ENCODE measurements at regions not wholly inside any gene's neighbourhood (a gene's known extent, or its start where the extent isn't known, plus 50 kb on each side); places are given as distances from the start of the nearest gene placed in this dataset.
"Not testable (repeated sequence)": the region's sequence is repeated elsewhere in the genome, so short reads cannot be mapped to it uniquely, and the experiment has no call there.

DNA sequence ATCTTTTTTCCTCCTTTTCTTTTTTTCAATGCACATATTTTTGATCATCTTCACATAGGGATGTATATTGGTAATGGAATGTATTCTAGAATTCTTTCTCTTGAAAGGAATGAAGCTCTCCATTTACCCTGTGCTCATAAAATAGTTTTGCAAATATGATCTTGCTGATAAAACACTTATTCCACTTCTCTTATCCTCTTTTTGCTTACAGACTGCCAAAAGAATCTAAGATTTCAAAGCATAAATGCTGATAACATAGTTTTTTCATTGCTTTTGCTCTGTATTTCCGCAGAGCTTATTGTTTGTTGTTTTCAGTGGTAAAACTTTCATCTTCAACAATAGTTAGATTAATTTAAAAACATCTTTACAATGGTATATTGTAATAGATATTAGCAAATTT, 350.5 kb downstream of the PAX1 start:
- no peak for DNase-seq

DNA sequence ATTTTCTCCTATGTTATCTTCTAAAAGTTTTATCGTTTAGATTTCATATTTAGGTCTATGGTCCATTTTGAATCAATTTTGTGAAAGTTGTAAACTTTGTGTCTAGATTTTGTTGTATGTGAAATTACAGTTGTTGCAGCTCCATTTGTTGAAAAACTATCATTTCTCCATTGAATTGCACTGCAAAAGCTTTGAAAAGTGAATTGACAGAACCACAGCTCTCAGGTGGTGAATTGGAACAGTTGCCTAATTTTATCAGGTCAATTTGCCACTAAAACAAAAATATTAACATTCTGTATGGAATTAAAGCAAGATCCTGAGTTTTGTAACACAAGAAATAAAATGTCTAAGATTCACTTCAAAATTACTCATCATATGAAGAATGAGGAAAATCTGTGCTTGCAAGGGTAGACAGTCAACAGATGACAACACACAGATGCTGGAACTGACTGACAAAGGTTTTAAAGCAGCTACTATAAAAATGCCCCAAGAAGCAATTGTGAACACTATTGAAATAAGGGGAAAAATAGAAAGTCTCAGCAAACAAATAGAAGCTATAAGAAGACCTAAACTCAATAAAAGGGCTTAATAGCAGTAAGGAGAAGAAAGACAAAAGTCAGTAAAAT, 346.7 kb downstream of the PAX1 start:
- DNase-seq, result no peak

DNA sequence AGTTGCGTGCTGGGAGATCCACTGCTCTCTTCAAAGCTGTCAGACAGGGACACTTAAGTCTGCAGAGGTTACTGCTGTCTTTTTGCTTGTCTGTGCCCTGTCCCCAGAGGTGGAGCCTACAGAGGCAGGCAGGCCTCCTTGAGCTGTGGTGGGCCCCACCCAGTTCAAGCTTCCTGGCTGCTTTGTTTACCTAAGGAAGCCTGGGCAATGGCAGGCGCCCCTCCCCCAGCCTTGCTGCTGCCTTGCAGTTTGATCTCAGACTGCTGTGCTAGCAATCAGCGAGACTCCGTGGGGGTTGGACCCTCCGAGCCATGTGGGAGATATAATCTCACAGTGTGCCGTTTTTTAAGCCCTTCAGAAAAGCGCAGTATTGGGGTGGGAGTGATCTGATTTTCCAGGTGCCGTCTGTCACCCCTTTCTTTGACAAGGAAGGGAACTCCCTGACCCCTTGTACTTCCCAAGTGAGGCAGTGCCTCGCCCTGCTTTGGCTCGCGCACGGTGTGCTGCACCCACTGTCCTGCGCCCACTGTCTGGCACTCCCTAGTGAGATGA, 340.6 kb downstream of the PAX1 start:
- DNase-seq, result not testable (repeated sequence)

DNA sequence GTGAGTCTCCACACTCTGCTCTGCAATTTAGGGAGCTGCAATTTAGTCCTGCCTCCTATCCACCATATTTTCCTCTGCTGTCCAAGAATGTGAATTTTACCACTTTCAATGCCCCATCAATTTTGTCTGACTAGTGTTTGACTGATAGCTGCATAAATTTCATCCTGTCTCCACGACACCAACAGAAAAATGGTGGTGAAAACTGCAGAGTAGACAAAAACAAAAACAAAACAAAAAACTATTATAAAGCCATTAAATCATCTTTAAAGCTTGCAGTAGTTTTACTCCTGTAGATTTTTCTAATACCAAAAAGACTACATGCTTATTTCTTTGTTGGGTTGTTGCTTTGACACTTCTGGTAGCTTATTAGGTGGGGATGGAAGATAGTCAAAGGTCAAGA, 322.0 kb downstream of the PAX1 start:
- DNase-seq, result no peak

DNA sequence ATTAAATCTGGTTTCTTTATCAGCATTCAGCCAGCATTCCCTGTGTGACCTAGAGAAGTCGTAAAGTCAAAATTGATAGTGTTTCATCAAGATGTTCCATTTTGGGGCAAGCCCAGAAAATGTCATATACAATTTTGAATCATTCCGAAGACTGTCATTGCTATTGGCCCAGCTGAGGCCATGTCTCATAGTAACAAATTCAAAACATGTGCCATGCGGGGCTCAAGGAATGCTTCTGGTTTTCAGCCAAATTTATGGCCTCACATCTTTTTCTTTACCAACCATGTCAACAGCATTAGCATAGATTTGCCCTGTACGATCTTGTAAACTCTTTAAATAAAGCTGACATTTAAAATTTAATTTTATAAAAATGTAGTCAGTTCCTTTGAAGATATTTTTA, 314.7 kb downstream of the PAX1 start:
- no peak for DNase-seq

DNA sequence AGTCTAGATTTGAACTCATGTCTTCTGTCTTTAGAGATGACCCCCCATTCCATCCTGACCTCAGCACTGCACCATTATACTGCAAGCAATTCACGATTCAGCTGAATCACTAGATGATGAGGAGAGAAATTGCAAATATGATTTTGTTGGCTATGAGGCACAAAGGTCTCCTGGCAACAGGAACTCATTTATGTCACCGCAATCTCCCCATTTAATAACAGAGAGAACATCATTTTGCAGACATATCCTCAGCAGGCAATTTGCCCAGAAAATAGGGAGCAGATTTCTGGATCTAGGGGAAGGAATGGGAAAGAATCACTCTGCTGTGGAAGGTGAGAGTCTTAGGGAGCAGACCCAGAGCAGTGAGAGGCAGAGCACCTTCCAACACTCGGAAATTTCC, 303.0 kb downstream of the PAX1 start:
- DNase-seq, result no peak

DNA sequence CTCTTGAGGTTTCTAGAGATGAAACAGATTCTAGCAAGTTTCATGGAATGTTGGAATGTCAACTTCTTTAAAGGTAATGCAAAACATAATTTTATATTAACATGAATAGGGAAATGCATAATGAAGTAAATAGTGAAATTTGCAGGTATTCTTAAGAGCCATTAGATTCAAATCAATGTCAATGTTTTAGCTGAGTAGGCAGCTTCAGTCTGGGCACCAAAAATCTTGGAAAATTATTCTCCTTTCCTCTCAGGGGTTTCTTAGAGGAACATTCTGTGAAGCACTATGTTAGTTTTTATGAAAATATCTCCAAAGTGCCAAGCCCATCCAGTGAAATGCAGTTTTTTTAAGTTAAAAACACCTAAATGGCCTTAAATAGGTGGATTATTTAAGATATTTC, 300.8 kb downstream of the PAX1 start:
- no peak for DNase-seq

DNA sequence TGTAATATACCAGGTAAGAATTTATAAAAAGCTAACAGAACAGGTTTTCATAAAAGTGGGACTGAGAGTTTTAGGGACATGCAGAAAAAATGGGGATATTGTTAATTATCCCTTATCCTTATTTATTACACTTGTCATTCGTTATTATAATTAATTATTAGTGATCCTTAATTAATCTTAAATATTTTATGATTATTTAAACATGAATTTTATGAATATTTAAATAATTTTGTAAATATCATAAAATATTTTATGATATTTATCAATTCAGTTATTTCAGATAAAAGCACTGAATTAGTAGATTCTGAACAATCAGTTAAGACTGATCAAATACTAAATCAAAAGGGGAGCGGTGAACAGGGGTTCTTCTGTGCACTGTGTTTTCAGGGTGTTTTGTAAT, 300.1 kb downstream of the PAX1 start:
- no peak for DNase-seq

DNA sequence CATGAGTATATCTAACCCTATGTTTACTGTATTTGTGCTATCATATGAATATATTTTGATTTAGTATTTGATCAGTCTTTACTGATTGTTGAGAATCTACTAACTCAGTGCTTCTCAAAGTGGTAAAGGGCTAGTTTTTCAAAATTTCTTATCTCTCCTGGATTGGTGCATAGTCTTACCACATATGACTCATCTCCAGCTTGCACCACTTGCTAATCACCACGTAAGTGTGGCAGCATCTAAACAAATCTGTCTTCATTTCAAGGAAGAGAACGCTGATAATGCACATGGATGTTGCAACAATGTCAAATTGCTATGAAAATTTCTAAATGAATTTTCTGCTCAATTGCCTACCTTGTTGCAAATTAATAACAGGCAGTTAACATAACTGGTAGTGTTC, 299.5 kb downstream of the PAX1 start:
- no peak for DNase-seq

DNA sequence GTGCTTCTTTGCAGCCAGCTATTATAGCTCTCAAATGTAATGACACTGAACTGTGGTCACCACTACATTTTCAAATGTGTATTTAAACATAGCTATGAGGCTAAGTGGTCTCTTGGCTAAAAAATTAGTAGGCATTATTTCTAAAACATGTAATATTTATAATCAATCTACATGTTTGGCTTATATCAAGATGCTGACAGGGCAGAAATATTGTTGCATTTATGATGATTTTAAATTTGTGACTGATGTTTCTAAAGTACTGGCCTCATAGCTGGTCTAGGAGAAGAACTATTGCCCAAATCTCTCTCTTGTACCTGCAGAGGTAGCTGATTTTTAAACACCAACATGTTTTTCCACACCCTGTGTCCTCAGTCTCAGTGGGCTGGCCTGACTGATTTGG, 298.2 kb downstream of the PAX1 start:
- no peak for DNase-seq

DNA sequence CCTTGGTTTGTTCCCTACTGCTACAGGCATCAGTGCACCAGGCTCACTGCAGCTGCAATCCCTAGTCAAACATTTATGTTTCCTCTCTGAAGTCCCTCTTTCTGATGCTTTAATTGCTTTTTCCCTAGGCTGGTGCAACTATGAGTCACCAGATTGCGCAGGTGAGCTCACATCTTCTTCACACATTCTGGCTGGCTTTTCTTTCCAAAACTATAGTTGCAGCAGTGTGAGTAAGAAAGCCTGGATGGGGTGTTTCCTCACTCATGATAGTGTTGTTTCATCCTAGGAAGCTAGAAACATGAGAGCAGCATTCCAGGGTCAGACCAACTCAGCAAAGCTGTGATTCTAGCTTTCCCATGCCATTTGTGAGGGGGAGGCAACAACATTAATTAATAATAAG, 296.4 kb downstream of the PAX1 start:
- no peak for DNase-seq

DNA sequence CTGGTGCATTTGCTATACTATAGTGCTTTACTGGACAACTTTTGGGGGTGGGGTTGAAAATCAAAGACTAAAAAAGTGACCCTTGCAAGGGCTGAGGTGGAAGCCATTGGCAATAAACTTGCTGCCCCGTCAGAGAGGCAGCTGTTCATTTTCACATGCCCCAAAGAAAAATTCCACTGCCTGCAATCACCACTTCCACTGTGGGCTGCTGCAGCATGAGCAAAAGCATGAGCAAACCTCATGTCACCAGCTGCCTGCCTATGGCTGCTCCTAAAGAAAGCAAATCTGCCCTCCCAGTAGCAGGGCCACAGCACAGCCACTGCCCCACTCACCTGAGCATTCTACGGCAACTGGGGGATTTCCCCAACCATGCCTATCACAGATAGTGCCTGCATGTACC, 290.0 kb downstream of the PAX1 start:
- no peak for DNase-seq

DNA sequence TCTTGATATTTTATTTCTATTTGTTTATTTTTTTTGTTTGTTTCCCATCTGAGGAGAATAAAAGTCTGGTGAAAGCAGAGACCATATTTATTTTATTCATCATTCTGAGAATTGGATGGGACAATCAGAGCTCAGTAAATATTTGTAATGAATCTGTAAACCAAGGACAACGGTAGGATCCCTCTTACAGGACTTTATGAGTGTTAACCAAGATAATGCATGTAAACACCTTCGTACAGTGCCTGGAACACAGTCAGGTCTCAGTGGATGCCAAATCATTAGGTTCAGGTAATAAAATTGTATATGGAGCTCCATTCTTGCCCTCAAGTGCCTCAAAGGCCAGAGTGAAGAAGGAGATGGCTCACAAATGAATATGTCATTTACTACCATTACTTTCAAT, 288.7 kb downstream of the PAX1 start:
- DNase-seq, result no peak

DNA sequence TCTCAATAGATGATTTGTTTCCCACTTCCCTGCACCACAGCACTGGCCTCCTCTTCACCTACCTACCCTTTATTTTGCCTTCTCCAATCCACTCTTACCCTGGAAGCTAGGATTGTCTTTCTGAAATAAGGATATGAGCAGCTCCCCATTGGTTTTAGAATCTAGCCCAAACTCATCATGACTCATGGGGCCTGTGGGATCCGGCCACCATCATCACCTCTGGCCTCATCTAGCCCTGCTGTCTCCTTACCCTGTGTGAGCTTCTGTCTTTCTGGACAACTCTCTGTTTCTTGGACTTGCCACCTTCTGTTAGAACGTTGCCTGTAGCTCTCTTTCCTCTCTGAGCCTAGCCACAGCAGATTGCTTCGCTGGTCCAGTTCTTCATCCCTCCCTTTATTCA, 277.1 kb downstream of the PAX1 start:
- DNase-seq, result no peak

DNA sequence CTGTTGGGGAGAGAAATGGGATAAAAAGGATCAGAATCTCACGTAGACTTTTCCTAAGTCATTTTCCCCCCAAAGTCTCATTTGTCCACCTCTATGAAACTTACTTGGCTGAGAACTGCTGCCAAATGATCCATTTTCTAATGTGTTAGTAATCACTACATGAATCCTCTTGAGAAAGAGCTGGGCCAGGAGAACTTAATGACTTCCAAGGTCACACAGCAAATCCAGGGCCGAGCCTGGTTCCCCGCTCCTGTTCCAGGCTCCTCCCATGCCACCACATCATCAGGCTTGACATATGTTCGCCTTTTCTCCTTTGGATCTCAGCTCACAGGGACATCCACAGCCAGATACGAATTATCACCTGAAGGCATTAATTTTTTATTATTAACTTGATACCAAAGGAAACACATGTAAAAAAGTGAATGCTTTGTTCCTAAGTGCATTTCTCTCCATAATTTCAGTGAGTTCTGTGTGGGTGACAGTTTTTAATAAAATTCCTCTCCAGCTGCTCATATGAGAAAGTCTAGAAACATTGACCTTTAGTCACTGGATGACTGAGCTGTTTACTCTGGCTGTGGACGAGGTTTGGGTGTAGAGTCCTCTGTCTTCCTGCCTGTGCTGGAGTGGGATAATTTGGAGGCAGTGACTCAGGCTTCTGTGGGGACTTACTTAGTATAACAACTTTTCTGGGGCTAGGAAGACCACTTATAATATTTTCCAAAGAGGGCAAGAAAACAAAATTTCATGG, 276.3 kb downstream of the PAX1 start:
- no peak for DNase-seq

DNA sequence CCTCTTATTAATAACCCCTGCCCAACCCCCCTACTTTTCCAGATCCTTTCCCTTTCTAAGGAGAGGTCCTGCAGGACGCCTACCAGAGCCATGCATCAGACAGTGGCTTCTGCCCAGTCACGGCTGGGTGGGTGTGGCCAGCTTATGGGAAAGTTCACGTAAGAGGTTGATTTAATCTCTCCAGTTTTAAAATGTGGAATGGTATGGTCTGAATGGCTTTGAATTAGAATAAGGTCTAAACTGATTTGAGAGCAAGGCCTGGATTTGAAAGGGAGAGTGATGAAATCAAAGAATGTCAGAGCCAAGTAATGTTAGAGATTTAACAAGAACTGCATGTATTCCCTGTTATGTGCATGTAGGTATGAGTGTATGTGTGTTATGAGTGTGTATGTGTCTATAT, 275.7 kb downstream of the PAX1 start:
- DNase-seq, result no peak

DNA sequence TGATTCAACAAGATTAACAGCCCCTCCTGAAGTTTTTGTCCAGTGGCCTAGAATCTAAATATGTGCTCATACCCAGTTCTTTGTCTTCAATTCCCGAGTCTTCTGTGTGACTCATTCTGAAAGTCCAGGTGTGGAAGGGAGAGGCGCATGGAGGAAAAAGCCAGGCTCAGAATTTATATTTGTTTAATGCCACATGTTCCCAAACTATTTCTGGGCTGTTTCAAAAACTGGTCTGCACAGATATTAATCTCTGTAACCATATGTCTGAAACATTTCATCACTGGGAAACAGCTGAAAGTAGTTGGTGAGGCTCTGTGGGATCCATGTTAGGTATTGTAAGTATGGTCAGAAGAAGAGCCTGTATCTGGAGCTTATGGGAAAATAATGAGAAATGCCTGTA, 266.0 kb downstream of the PAX1 start:
- DNase-seq, result no peak

DNA sequence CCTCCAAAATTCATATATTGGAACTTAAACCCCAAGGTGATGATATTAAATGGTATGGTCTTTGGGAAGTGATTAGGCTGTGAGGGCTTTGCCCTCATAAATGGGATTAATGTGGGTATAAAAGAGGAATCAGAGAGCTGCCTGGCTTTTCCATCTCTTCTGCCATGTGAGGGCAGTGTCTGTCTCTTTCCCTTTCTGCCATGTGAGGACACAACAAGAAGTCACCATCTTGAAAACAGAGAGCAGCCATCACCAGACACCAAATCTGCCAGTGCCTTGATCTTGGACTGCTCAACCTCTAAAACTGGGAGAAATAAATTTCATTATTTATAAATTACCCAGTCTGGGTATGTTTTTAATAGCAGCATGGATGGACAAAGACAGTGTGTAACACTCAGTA, 263.0 kb downstream of the PAX1 start:
- DNase-seq, result no peak

DNA sequence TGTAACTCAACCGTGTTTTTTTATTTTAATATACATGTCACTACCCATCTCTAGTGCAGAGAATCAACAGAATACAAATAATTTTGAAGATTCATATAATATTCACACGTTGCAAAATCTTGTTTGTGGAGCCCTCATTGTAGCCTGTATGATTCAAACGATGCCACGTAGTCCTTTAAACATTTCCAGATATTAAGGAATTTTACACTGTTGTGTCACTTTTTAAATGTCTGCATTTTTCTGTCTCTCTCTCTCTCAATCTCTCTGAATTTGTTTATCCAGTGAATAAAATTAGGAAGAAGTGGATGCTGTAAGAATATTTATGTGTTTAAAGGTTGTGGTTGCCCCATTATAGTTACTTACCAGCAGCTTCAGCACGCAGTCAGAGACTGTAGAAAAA, 262.0 kb downstream of the PAX1 start:
- no peak for DNase-seq

DNA sequence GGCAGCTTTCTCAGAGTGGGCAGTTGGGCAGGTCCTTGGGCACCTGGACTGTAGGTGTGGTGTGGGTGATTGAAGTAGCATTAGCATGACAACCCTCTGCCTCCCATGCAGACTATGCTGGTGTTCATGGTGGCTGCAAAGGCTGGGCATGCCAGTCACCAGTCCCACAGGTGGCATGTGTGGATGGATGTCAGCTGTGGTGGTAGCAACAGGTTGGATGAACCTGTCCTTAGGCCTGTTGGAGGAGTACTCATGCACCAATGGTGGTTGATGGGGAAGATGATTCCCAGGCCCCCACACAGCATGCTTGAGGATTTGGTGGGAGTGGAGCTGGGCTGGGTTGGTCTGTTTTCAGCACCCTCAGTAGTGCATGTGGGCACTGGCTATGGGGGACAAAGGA, 251.1 kb downstream of the PAX1 start:
- no peak for DNase-seq

DNA sequence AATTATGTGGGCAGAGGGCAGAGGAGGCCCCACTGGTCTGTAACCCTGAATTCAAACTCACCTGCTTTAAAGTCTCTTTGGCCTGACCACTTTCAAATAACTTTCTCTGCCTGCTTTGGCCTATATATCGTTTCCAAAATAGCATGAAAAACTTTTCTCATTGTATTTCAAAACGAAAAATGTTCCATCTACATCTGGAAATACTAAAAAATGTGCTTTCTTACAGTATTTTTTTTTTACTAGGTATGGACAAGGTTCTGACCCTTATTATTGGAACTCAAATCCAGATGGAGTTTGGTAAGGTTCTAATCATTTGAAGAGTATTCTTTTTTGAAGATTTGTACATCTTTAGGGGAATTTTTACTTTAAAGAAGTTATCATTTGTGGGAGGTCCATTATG, 241.9 kb downstream of the PAX1 start:
- DNase-seq, result no peak

DNA sequence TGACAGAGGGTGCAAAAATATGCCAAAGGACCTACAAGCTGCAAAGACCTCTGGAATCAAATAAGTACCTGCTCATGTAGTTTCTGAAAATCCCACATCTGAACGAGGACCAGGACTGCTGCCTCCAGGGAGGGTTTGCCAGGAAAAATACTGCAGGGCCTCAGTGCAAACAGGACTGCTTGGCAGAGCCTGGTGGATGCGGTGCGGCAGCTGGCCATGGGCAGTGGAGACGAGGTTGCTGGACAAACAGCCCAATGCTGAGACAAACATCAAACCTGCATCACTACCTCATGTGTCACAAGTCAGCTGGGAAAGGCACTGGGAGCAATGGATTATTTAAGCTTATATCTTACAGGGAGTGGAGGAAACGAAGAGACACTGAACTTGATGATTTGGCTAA, 238.8 kb downstream of the PAX1 start:
- no peak for DNase-seq

DNA sequence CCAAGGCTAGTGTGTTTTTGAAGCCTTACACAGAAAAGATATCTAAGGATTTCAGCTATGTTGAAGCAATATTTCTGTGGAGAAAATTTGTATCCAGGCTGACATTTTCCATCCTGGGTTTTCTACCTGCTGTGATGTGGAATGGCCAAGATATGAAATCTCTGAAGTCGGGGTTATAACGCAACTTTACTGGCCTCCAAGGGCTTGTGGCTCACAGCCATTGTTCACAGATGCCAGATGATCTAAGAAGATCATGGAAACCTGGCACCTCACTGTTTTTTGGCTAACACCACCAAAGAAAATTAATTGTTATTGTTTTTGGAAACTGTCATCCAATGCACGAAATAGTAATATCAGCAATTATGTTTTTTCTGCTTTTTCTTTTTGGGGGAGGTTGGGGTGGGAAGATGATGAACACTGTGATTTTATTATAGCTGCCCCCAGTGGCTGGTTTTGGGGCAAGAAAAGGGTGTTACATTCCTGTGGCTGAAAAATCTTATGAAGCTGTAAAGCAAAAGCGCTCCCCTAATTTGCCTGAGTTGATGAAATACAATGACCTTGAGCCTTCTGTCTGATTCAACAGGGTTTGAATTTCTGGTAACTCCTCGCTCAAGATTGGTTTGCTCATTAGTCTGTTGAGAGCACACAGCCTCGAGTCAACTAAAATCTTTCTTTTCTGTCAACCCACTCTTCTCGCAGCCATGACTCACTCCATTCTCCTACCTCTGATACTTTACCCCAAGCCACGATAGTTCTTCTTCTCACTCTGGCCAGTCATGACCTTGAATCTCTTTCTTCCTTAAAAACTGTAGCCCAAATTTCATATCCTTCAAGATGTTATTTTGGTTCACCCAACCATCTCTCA, 236.7 kb downstream of the PAX1 start:
- DNase-seq, result no peak
